ENCODE measurements at regions not wholly inside any gene's neighbourhood (a gene's known extent, or its start where the extent isn't known, plus 50 kb on each side); places are given as distances from the start of the nearest gene placed in this dataset.

GRCh38 chr9:23361096-23361495 is 464.9 kb downstream of the ELAVL2 start:
- no peak for ATAC-seq
- H3K27ac ChIP-seq, result no peak overlapping the region
- no peaks in the 10 kb centered on the region for H3K27me3 ChIP-seq
- TF ChIP-seq CTCF (IDR thresholded peaks at IDR 0.05 in 4 of 5, conservative IDR thresholded peaks at IDR 0.05 in 1 of 5), result no peak
- no peak for TF ChIP-seq POLR2A (IDR thresholded peaks at IDR 0.05)
- H3K4me3 ChIP-seq, result no peak overlapping the region
- in situ Hi-C loops (cut with MboI; ENCODE audit: low sequenced_read_pairs in 4 of 4) (no loop called here), intact Hi-C loops (cut with DNase I; ENCODE audit: low total_unique reads) (no loop called here)
- H3K9me3 ChIP-seq, result no peaks in the 10 kb centered on the region
- no peaks in the 10 kb centered on the region for H3K36me3 ChIP-seq
- DNase-seq, result no peak
- no peaks in the 10 kb centered on the region for H3K4me1 ChIP-seq

GRCh38 chr9:23372703-23373102 is 453.3 kb downstream of the ELAVL2 start:
- no peaks in the 10 kb centered on the region for H3K9me3 ChIP-seq
- H3K4me3 ChIP-seq, result no peak overlapping the region
- no peak for DNase-seq
- H3K27me3 ChIP-seq, result no peaks in the 10 kb centered on the region
- H3K4me1 ChIP-seq, result no peaks in the 10 kb centered on the region
- intact Hi-C loops (cut with DNase I; ENCODE audit: low total_unique reads) (no loop called here), in situ Hi-C loops (cut with MboI; ENCODE audit: low sequenced_read_pairs in 4 of 4) (no loop called here)
- TF ChIP-seq POLR2A (IDR thresholded peaks at IDR 0.05) (no peak), CTCF (IDR thresholded peaks at IDR 0.05 in 4 of 5, conservative IDR thresholded peaks at IDR 0.05 in 1 of 5) (no peak)
- no peak for ATAC-seq
- H3K27ac ChIP-seq, result no peak overlapping the region
- H3K36me3 ChIP-seq, result no peaks in the 10 kb centered on the region

- Histone ChIP-seq H3K27ac (no peak overlapping the region), H3K9me3 (no peaks in the 10 kb centered on the region), H3K4me3 (no peak overlapping the region), H3K27me3 (no peaks in the 10 kb centered on the region), H3K4me1 (no peaks in the 10 kb centered on the region), H3K36me3 (no peaks in the 10 kb centered on the region)
- ATAC-seq, result no peak
- TF ChIP-seq POLR2A (IDR thresholded peaks at IDR 0.05) (no peak), CTCF (IDR thresholded peaks at IDR 0.05 in 4 of 5, conservative IDR thresholded peaks at IDR 0.05 in 1 of 5) (no peak)
- no peak for DNase-seq
- intact Hi-C loops (cut with DNase I; ENCODE audit: low total_unique reads), result no loop called here
- in situ Hi-C loops (cut with MboI; ENCODE audit: low sequenced_read_pairs in 4 of 4), result no loop called here
These were observed 450.5 kb downstream of the ELAVL2 start for GRCh38 chr9:23375511-23375910.

GRCh38 chr9:23379842-23380241 is 446.2 kb downstream of the ELAVL2 start:
- no peaks in the 10 kb centered on the region for H3K27me3 ChIP-seq
- intact Hi-C loops (cut with DNase I; ENCODE audit: low total_unique reads), result no loop called here
- H3K4me1 ChIP-seq, result no peaks in the 10 kb centered on the region
- H3K27ac ChIP-seq, result no peak overlapping the region
- H3K36me3 ChIP-seq, result no peaks in the 10 kb centered on the region
- ATAC-seq, result no peak
- H3K9me3 ChIP-seq, result no peaks in the 10 kb centered on the region
- no peak overlapping the region for H3K4me3 ChIP-seq
- TF ChIP-seq CTCF (IDR thresholded peaks at IDR 0.05 in 4 of 5, conservative IDR thresholded peaks at IDR 0.05 in 1 of 5) (no peak), POLR2A (IDR thresholded peaks at IDR 0.05) (no peak)
- no peak for DNase-seq
- in situ Hi-C loops (cut with MboI; ENCODE audit: low sequenced_read_pairs in 4 of 4), result no loop called here

- in situ Hi-C loops (cut with MboI; ENCODE audit: low sequenced_read_pairs in 4 of 4), result no loop called here
- no peak for DNase-seq
These were observed 445.2 kb downstream of the ELAVL2 start for GRCh38 chr9:23380821-23381220.

More at GRCh38 chr9:23380821-23381220, 445.2 kb downstream of the ELAVL2 start:
- TF ChIP-seq CTCF (IDR thresholded peaks at IDR 0.05 in 4 of 5, conservative IDR thresholded peaks at IDR 0.05 in 1 of 5) (no peak), POLR2A (IDR thresholded peaks at IDR 0.05) (no peak)
- no peak overlapping the region for H3K27ac ChIP-seq
- intact Hi-C loops (cut with DNase I; ENCODE audit: low total_unique reads), result no loop called here
- H3K4me1 ChIP-seq, result no peaks in the 10 kb centered on the region
- H3K27me3 ChIP-seq, result no peaks in the 10 kb centered on the region
- no peaks in the 10 kb centered on the region for H3K36me3 ChIP-seq
- ATAC-seq, result no peak
- H3K9me3 ChIP-seq, result no peaks in the 10 kb centered on the region
- H3K4me3 ChIP-seq, result no peak overlapping the region

All from gastrocnemius medialis (tissue), 4 donors.